HEK293 (cell line): ENCODE measurements at regions not wholly inside any gene's neighbourhood (a gene's known extent, or its start where the extent isn't known, plus 50 kb on each side); places are given as distances from the start of the nearest gene placed in this dataset.

Source experiments
- CTCF ChIA-PET: fragments of 350-600 bp; formaldehyde crosslinking; extraction: SDS; loops from one replicate; lab custom pipeline; 2021; ENCODE audit warnings: antibody characterized with exemption; lab: Yijun Ruan, JAX
- POLR2A ChIA-PET: fragments of 300-600 bp; formaldehyde crosslinking; extraction: SDS; loops from one replicate; lab custom pipeline; 2020; ENCODE audit warnings: antibody characterized with exemption, inconsistent platforms; lab: Yijun Ruan, JAX
- H3K27ac ChIP-seq: fragments of 200-500 bp; sonication (Bioruptor generic); 2 replicates; pipeline ENCODE4 v1.5.1; 2014; ENCODE audit warnings: low read depth, low read length, control low read depth, inconsistent platforms; ENCODE audit errors: extremely low read depth
- H3K36me3 ChIP-seq, 2 experiments: fragments of 200-500 bp in 1 of 2; sonication (Bioruptor generic) in 1 of 2; 1 replicate in 1 of 2; 2 replicates in 1 of 2; pipeline ENCODE4 v1.5.1; 2014 to 2017; ENCODE audit warnings: inconsistent platforms in 2 of 2, low read length in 2 of 2; ENCODE audit not compliant: control insufficient read depth in 2 of 2, insufficient read depth in 1 of 2
- H3K4me1 ChIP-seq: fragments of 200-500 bp; sonication (Bioruptor generic); 2 replicates; pipeline ENCODE4 v1.5.1; 2014; ENCODE audit warnings: mild to moderate bottlenecking, low read length, inconsistent platforms; ENCODE audit not compliant: control insufficient read depth, insufficient read depth
- H3K4me3 ChIP-seq: 2 replicates; pipeline ENCODE4 v1.5.1; 2011; ENCODE audit warnings: low read depth, mild to moderate bottlenecking, control low read depth, low read length, moderate library complexity
- H3K9me3 ChIP-seq: fragments of 200-500 bp; sonication (Bioruptor generic); 2 replicates; pipeline ENCODE4 v1.5.1; 2014; ENCODE audit warnings: low read depth, low read length, inconsistent platforms; ENCODE audit not compliant: control insufficient read depth, insufficient read depth
- AEBP2 ChIP-seq: fragments of 450-650 bp; formaldehyde crosslinking; IDR thresholded peaks from 2 replicates; pipeline ENCODE4 v1.5.1; 2016; ENCODE audit warnings: missing biosample characterization, missing genetic modification characterization, borderline replicate concordance
- HOXD13 ChIP-seq: sonication (generic); formaldehyde crosslinking; IDR thresholded peaks from 2 replicates; pipeline ENCODE4 v1.8.0; 2022; ENCODE audit warnings: missing genetic modification reagents, borderline replicate concordance
- OSR2 ChIP-seq: fragments of 450-650 bp; formaldehyde crosslinking; IDR thresholded peaks from 2 replicates; pipeline ENCODE4 v1.5.1; 2016; ENCODE audit warnings: missing biosample characterization, missing genetic modification characterization
- PATZ1 ChIP-seq: fragments of 450-650 bp; formaldehyde crosslinking; IDR thresholded peaks from 2 replicates; pipeline ENCODE4 v1.5.1; 2016; ENCODE audit warnings: missing biosample characterization, missing genetic modification characterization
- SALL2 ChIP-seq: fragments of 450-650 bp; formaldehyde crosslinking; IDR thresholded peaks from 2 replicates; pipeline ENCODE4 v1.5.0; 2017; ENCODE audit warnings: missing biosample characterization, mild to moderate bottlenecking, missing genetic modification characterization, borderline replicate concordance
- SETDB1 ChIP-seq: IDR thresholded peaks from one replicate; pipeline ENCODE4 v1.6.1; 2017; ENCODE audit warnings: mild to moderate bottlenecking, low read length, moderate library complexity, mixed read lengths; ENCODE audit not compliant: insufficient read length
- ZBTB44 ChIP-seq: fragments of 450-650 bp; IDR thresholded peaks from 2 replicates; pipeline ENCODE4 v1.5.1; 2018; ENCODE audit warnings: missing biosample characterization, mild to moderate bottlenecking, missing genetic modification characterization
- ZEB2 ChIP-seq: fragments of 450-650 bp; formaldehyde crosslinking; IDR thresholded peaks from 2 replicates; pipeline ENCODE4 v1.5.1; 2016; ENCODE audit warnings: missing biosample characterization, missing genetic modification characterization
- ZFP41 ChIP-seq: fragments of 450-650 bp; formaldehyde crosslinking; IDR thresholded peaks from 2 replicates; pipeline ENCODE4 v1.5.1; 2016; ENCODE audit warnings: missing biosample characterization, missing genetic modification characterization, borderline replicate concordance
- ZNF132 ChIP-seq: fragments of 450-650 bp; formaldehyde crosslinking; IDR thresholded peaks from 2 replicates; pipeline ENCODE4 v1.5.1; 2017; ENCODE audit warnings: missing biosample characterization, missing genetic modification characterization, borderline replicate concordance
- ZNF184 ChIP-seq: fragments of 450-650 bp; IDR thresholded peaks from 2 replicates; pipeline ENCODE4 v1.5.1; 2018; ENCODE audit warnings: missing biosample characterization, mild to moderate bottlenecking, missing genetic modification characterization
- ZNF19 ChIP-seq: fragments of 450-650 bp; formaldehyde crosslinking; IDR thresholded peaks from 2 replicates; pipeline ENCODE4; 2016; ENCODE audit warnings: missing biosample characterization, missing genetic modification characterization, low read depth
- ZNF239 ChIP-seq: fragments of 450-650 bp; formaldehyde crosslinking; IDR thresholded peaks from 2 replicates; pipeline ENCODE4 v1.5.1; 2016; ENCODE audit warnings: missing biosample characterization, missing genetic modification characterization
- ZNF266 ChIP-seq: fragments of 450-650 bp; formaldehyde crosslinking; IDR thresholded peaks from 2 replicates; pipeline ENCODE4 v1.5.1; 2016; ENCODE audit warnings: missing biosample characterization, missing genetic modification characterization, low read depth
- ZNF48 ChIP-seq: fragments of 450-650 bp; formaldehyde crosslinking; IDR thresholded peaks from 2 replicates; pipeline ENCODE4 v1.5.1; 2016; ENCODE audit warnings: missing biosample characterization, missing genetic modification characterization
- ZNF549 ChIP-seq: fragments of 450-650 bp; IDR thresholded peaks from 2 replicates; pipeline ENCODE4 v1.5.1; 2018; ENCODE audit warnings: missing biosample characterization, missing genetic modification characterization, mild to moderate bottlenecking, inconsistent platforms, moderate library complexity
- ZNF561 ChIP-seq: fragments of 450-650 bp; IDR thresholded peaks from 2 replicates; pipeline ENCODE4 v1.5.1; 2018; ENCODE audit warnings: missing biosample characterization, missing genetic modification characterization, borderline replicate concordance
- ZNF660 ChIP-seq: fragments of 450-650 bp; IDR thresholded peaks from 2 replicates; pipeline ENCODE4 v1.5.1; 2018; ENCODE audit warnings: missing biosample characterization, mild to moderate bottlenecking, missing genetic modification characterization
- ZNF692 ChIP-seq: fragments of 450-650 bp; formaldehyde crosslinking; IDR thresholded peaks from 2 replicates; pipeline ENCODE4 v1.5.1; 2016; ENCODE audit warnings: missing biosample characterization, missing genetic modification characterization
- ZNF777 ChIP-seq: fragments of 450-650 bp; formaldehyde crosslinking; IDR thresholded peaks from 2 replicates; pipeline ENCODE4 v1.5.1; 2017; ENCODE audit warnings: missing biosample characterization, missing genetic modification characterization, borderline replicate concordance

- no peak for TF ChIP-seq ZNF692 (tag by site-specific recombination)
- no peak for TF ChIP-seq ZNF660 (tag by site-specific recombination)
- TF ChIP-seq HOXD13 (CRISPR knock-in tag), result no peak
Measured at GRCh38 chr12:126950266-126950665, 1316.7 kb upstream of the TMEM132C start (continued).

- no peaks in the 10 kb centered on the region for H3K9me3 ChIP-seq
- H3K27ac ChIP-seq, result no peak overlapping the region
- no peaks in the 10 kb centered on the region for H3K4me1 ChIP-seq
- no peaks in the 10 kb centered on the region for H3K36me3 ChIP-seq
- ChIA-PET CTCF (interaction anchor here (0.7 kb wide), 1 partner anchor 10 kb away, joined by 3 read pairs; no protein-coding TSS in a partner anchor), POLR2A (no interaction called here)
- no peak overlapping the region for H3K4me3 ChIP-seq
- no peak for TF ChIP-seq ZNF777 (tag by site-specific recombination)
- TF ChIP-seq ZBTB44, result no peak
- no peak for TF ChIP-seq ZNF132 (tag by site-specific recombination)
- no peak for TF ChIP-seq ZNF549 (tag by site-specific recombination)
- no peak for TF ChIP-seq AEBP2 (tag by site-specific recombination)
- TF ChIP-seq ZNF48 (tag by site-specific recombination), result no peak
- TF ChIP-seq PATZ1 (tag by site-specific recombination), result no peak
- TF ChIP-seq ZNF266 (tag by site-specific recombination), result no peak
- no peak for TF ChIP-seq ZNF239
- TF ChIP-seq ZNF19 (tag by site-specific recombination), result no peak
- no peak for TF ChIP-seq ZNF184
- no peak for TF ChIP-seq SETDB1
- no peak for TF ChIP-seq ZEB2 (tag by site-specific recombination)
- TF ChIP-seq SALL2, result no peak
- TF ChIP-seq ZFP41 (tag by site-specific recombination), result no peak
- TF ChIP-seq ZNF561, result no peak
- TF ChIP-seq OSR2, result no peak
- TF ChIP-seq, all 188 proteins: peak for 0
Measured at GRCh38 chr12:126952096-126953007, 1314.6 kb upstream of the TMEM132C start.
